OCI-LY1 (cell line): ENCODE measurements at regions not wholly inside any gene's neighbourhood (a gene's known extent, or its start where the extent isn't known, plus 50 kb on each side); places are given as distances from the start of the nearest gene placed in this dataset.

Experiments
- H2AFZ ChIP-seq: fragments of 200-600 bp; sonication (generic), shearing (Covaris generic); 2 replicates; pipeline ENCODE4 v1.6.0; 2014; ENCODE audit warnings: antibody characterized with exemption, mild to moderate bottlenecking, low read length
- H3F3A ChIP-seq: fragments of 200-600 bp; sonication (generic), shearing (Covaris generic); 2 replicates; pipeline ENCODE4 v1.6.0; 2014; ENCODE audit warnings: mild to moderate bottlenecking, antibody characterized with exemption, low read length, moderate library complexity; ENCODE audit not compliant: insufficient read depth
- H3K27ac ChIP-seq: fragments of 200-600 bp; sonication (generic); 2 replicates; pipeline ENCODE4 v1.5.1; 2014; ENCODE audit warnings: low read length, mixed run types, mild to moderate bottlenecking, low read depth; ENCODE audit not compliant: poor library complexity, severe bottlenecking
- H3K27me3 ChIP-seq: fragments of 200-600 bp; sonication (generic); 2 replicates; pipeline ENCODE4 v1.6.0; 2014; ENCODE audit warnings: antibody characterized with exemption, mild to moderate bottlenecking, low read length, moderate library complexity; ENCODE audit not compliant: insufficient read depth
- H3K36me3 ChIP-seq: fragments of 200-600 bp; sonication (generic); 2 replicates; pipeline ENCODE4 v1.6.1; 2014; ENCODE audit warnings: mild to moderate bottlenecking, antibody characterized with exemption, low read length, moderate library complexity, mixed read lengths; ENCODE audit not compliant: insufficient read depth
- H3K4me1 ChIP-seq: fragments of 200-600 bp; sonication (generic); 2 replicates; pipeline ENCODE4 v1.5.1; 2014; ENCODE audit warnings: mild to moderate bottlenecking, low read length, moderate library complexity; ENCODE audit not compliant: insufficient read depth, severe bottlenecking
- H3K4me2 ChIP-seq: fragments of 200-600 bp; sonication (generic), shearing (Covaris generic); 2 replicates; pipeline ENCODE4 v1.6.1; 2014; ENCODE audit warnings: low read length
- H3K4me3 ChIP-seq: fragments of 200-600 bp; sonication (generic); 2 replicates; pipeline ENCODE4 v1.5.1; 2014; ENCODE audit warnings: low read length, low read depth, mild to moderate bottlenecking, mixed read lengths; ENCODE audit not compliant: poor library complexity, severe bottlenecking
- H3K79me2 ChIP-seq: fragments of 200-600 bp; shearing (Covaris generic); 2 replicates; pipeline ENCODE4 v1.6.1; 2016; ENCODE audit warnings: mixed run types, low read length, mixed read lengths; ENCODE audit not compliant: insufficient read depth
- H3K9ac ChIP-seq: fragments of 200-600 bp; sonication (generic), shearing (Covaris generic); 2 replicates; pipeline ENCODE4 v1.6.1; 2014; ENCODE audit warnings: mild to moderate bottlenecking, low read length, mixed read lengths
- H3K9me2 ChIP-seq: fragments of 200-600 bp; sonication (generic), shearing (Covaris generic); 2 replicates; pipeline ENCODE4 v1.6.1; 2014; ENCODE audit warnings: low read depth, mild to moderate bottlenecking, low read length, mixed read lengths
- H3K9me3 ChIP-seq: fragments of 200-600 bp; shearing (Covaris generic); 2 replicates; pipeline ENCODE4 v1.6.1; 2014; ENCODE audit warnings: low read length, mixed read lengths
- H4K20me1 ChIP-seq: fragments of 200-600 bp; sonication (generic), shearing (Covaris generic); 2 replicates; pipeline ENCODE4 v1.6.0; 2016; ENCODE audit warnings: mild to moderate bottlenecking, low read length; ENCODE audit not compliant: insufficient read depth
- CTCF ChIP-seq: fragments of 200-600 bp; sonication (generic), shearing (Covaris generic); IDR thresholded peaks from 2 replicates; pipeline ENCODE4 v1.5.1; 2017; ENCODE audit warnings: mild to moderate bottlenecking, antibody characterized with exemption, low read length, moderate library complexity, mixed read lengths
- EZH2 ChIP-seq: fragments of 200-600 bp; sonication (generic), shearing (Covaris generic); IDR thresholded peaks from 2 replicates; pipeline ENCODE4 v1.8.0; 2017; ENCODE audit warnings: borderline replicate concordance, mixed run types, mild to moderate bottlenecking, antibody characterized with exemption, low read length, moderate library complexity, mixed read lengths

GRCh38 chr12:40508421-40508820 lies 183.8 kb upstream of the CNTN1 start:
- H3K4me3 ChIP-seq: no peak overlapping the region
- no peaks in the 10 kb centered on the region for H3K9me2 ChIP-seq
- TF ChIP-seq EZH2: no peak
- TF ChIP-seq CTCF: no peak
- H3K9me3 ChIP-seq: no peaks in the 10 kb centered on the region
- H4K20me1 ChIP-seq: no peaks in the 10 kb centered on the region
- H3K27me3 ChIP-seq: no peaks in the 10 kb centered on the region
- H3F3A ChIP-seq: no peaks in the 10 kb centered on the region
- H3K36me3 ChIP-seq: no peaks in the 10 kb centered on the region
- H3K4me1 ChIP-seq: no peaks in the 10 kb centered on the region
- H3K4me2 ChIP-seq: no peak overlapping the region
- no peak overlapping the region for H3K9ac ChIP-seq
- H2AFZ ChIP-seq: no peak overlapping the region
- no peak overlapping the region for H3K27ac ChIP-seq
- H3K79me2 ChIP-seq: no peaks in the 10 kb centered on the region

GRCh38 chr12:40511341-40511740 lies 180.9 kb upstream of the CNTN1 start:
- Histone ChIP-seq H2AFZ (no peak overlapping the region), H3K27me3 (no peaks in the 10 kb centered on the region), H3K9me2 (no peaks in the 10 kb centered on the region), H3F3A (no peaks in the 10 kb centered on the region), H3K4me3 (no peak overlapping the region), H4K20me1 (no peaks in the 10 kb centered on the region), H3K4me2 (no peak overlapping the region), H3K79me2 (no peaks in the 10 kb centered on the region), H3K9me3 (no peaks in the 10 kb centered on the region), H3K4me1 (no peaks in the 10 kb centered on the region), H3K36me3 (no peaks in the 10 kb centered on the region), H3K9ac (no peak overlapping the region), H3K27ac (no peak overlapping the region)
- TF ChIP-seq EZH2 (no peak), CTCF (no peak)

- no peak overlapping the region for H3K27ac ChIP-seq
- H3K4me2 ChIP-seq: no peak overlapping the region
- no peaks in the 10 kb centered on the region for H3K9me2 ChIP-seq
- no peaks in the 10 kb centered on the region for H4K20me1 ChIP-seq
- H3K4me1 ChIP-seq: no peaks in the 10 kb centered on the region
- TF ChIP-seq CTCF (no peak), EZH2 (no peak)
- no peak overlapping the region for H3K4me3 ChIP-seq
- no peaks in the 10 kb centered on the region for H3F3A ChIP-seq
- H3K9me3 ChIP-seq: no peaks in the 10 kb centered on the region
- H3K79me2 ChIP-seq: no peaks in the 10 kb centered on the region
- H3K36me3 ChIP-seq: no peaks in the 10 kb centered on the region
- H2AFZ ChIP-seq: no peak overlapping the region
- no peak overlapping the region for H3K9ac ChIP-seq
- no peaks in the 10 kb centered on the region for H3K27me3 ChIP-seq
These were observed 177.0 kb upstream of the CNTN1 start for GRCh38 chr12:40515041-40515816.
